CD14-positive monocyte (primary cell): ENCODE measurements at regions not wholly inside any gene's neighbourhood (a gene's known extent, or its start where the extent isn't known, plus 50 kb on each side); places are given as distances from the start of the nearest gene placed in this dataset.

ENCODE experiments used
- DNase-seq, 3 donors: peaks; one replicate each; pipeline ENCODE4 v3.0.0-alpha.2; 2011 to 2022
- H2AFZ ChIP-seq: 2 replicates; pipeline ENCODE4 v1.6.0; 2012; ENCODE audit warnings: mild to moderate bottlenecking, low read depth, low read length, inconsistent platforms; ENCODE audit not compliant: insufficient read depth, poor library complexity, severe bottlenecking
- H3K27ac ChIP-seq, 2 donors: 1 replicate in 1 of 2; 2 replicates in 1 of 2; pipeline ENCODE4 v1.5.1; 2012 to 2013; ENCODE audit warnings: low read length in 2 of 2, control low read depth in 1 of 2, inconsistent platforms in 1 of 2, low read depth in 1 of 2, mild to moderate bottlenecking in 1 of 2
- H3K27me3 ChIP-seq, 2 donors: one replicate each; pipeline versions ENCODE4 v1.6.0 to v1.6.1; 2011 to 2013; ENCODE audit warnings: low read length in 2 of 2; ENCODE audit not compliant: control insufficient read depth in 2 of 2, insufficient read depth in 2 of 2
- H3K36me3 ChIP-seq, 2 donors: replicated peaks in 1 of 2; 1 replicate in 1 of 2; 2 replicates in 1 of 2; pipeline versions ENCODE4 v1.5.1 to v1.6.1; 2012 to 2013; ENCODE audit warnings: low read length in 2 of 2, control low read depth in 1 of 2, inconsistent platforms in 1 of 2, mild to moderate bottlenecking in 1 of 2; ENCODE audit not compliant: insufficient read depth in 2 of 2, control insufficient read depth in 1 of 2
- H3K4me1 ChIP-seq, 2 donors: 1 replicate in 1 of 2; 2 replicates in 1 of 2; pipeline versions ENCODE4 v1.5.1 to v1.6.1; 2012 to 2013; ENCODE audit warnings: low read length in 2 of 2, control low read depth in 1 of 2, inconsistent platforms in 1 of 2, mild to moderate bottlenecking in 1 of 2, moderate library complexity in 1 of 2; ENCODE audit not compliant: insufficient read depth in 2 of 2, control insufficient read depth in 1 of 2
- H3K4me2 ChIP-seq: replicated peaks from 2 replicates; pipeline ENCODE3; 2012; ENCODE audit warnings: low read length, moderate library complexity, mild to moderate bottlenecking; ENCODE audit not compliant: poor library complexity, severe bottlenecking; ENCODE audit errors: extremely low read depth
- H3K4me3 ChIP-seq, 3 experiments: fragments of 200-600 bp in 1 of 3; sonication (generic) in 1 of 3; replicated peaks in 1 of 3; 1 replicate in 2 of 3; 2 replicates in 1 of 3; pipeline ENCODE4 v1.5.1; 2011 to 2013; ENCODE audit warnings: low read length in 3 of 3, mild to moderate bottlenecking in 3 of 3, control low read depth in 2 of 3, low read depth in 2 of 3, inconsistent platforms in 1 of 3, moderate library complexity in 1 of 3
- H3K79me2 ChIP-seq: 2 replicates; pipeline ENCODE4 v1.6.0; 2012; ENCODE audit warnings: mild to moderate bottlenecking, control low read depth, inconsistent platforms, low read length, moderate library complexity; ENCODE audit not compliant: insufficient read depth
- H3K9ac ChIP-seq: 2 replicates; pipeline ENCODE4 v1.6.0; 2017; ENCODE audit warnings: low read length, mild to moderate bottlenecking; ENCODE audit not compliant: insufficient read depth, poor library complexity, severe bottlenecking
- H3K9me3 ChIP-seq, 2 donors: replicated peaks in 1 of 2; 1 replicate in 1 of 2; 2 replicates in 1 of 2; pipeline versions ENCODE4 v1.5.1 to v1.6.1; 2012 to 2013; ENCODE audit warnings: low read length in 2 of 2, control low read depth in 1 of 2; ENCODE audit not compliant: control insufficient read depth in 1 of 2, insufficient read depth in 1 of 2
- H4K20me1 ChIP-seq: 2 replicates; pipeline ENCODE4 v1.6.0; 2012; ENCODE audit warnings: mild to moderate bottlenecking, low read length, control low read depth, moderate library complexity; ENCODE audit not compliant: insufficient read depth
- H3K27ac Mint-ChIP-seq, 7 donors: one replicate each; pipeline ENCODE4 v1.8.0; 2020; ENCODE audit warnings: mild to moderate bottlenecking in 7 of 7, mixed read lengths in 7 of 7, moderate library complexity in 6 of 7, inconsistent platforms in 2 of 7
- H3K27me3 Mint-ChIP-seq, 3 donors: one replicate each; pipeline ENCODE4 v1.8.0; 2021 to 2022; ENCODE audit warnings: low read depth in 3 of 3, mild to moderate bottlenecking in 3 of 3, mixed read lengths in 3 of 3, moderate library complexity in 3 of 3, inconsistent platforms in 1 of 3
- H3K36me3 Mint-ChIP-seq, 2 donors: one replicate each; pipeline ENCODE4 v1.8.0; 2020; ENCODE audit warnings: mixed read lengths in 2 of 2, inconsistent platforms in 1 of 2, mild to moderate bottlenecking in 1 of 2
- H3K4me1 Mint-ChIP-seq: one replicate; pipeline ENCODE4 v1.8.0; 2020; ENCODE audit warnings: mild to moderate bottlenecking, mixed read lengths
- H3K4me3 Mint-ChIP-seq, 2 donors: one replicate each; pipeline ENCODE4 v1.8.0; 2020; ENCODE audit warnings: mild to moderate bottlenecking in 2 of 2, mixed read lengths in 2 of 2, moderate library complexity in 1 of 2
- H3K9me3 Mint-ChIP-seq, 7 donors: one replicate each; pipeline ENCODE4 v1.8.0; 2020 to 2022; ENCODE audit warnings: mixed read lengths in 7 of 7, mild to moderate bottlenecking in 6 of 7, moderate library complexity in 6 of 7, inconsistent platforms in 2 of 7
- WGBS: methylation state at CpG from one replicate; pipeline ENCODE4 v1.1.5; 2013; ENCODE audit warnings: missing lambda C conversion rate; ENCODE audit not compliant: insufficient coverage; 5-methylcytosine and 5-hydroxymethylcytosine counted together
- intact Hi-C, 2 donors: fragments of 100-400 bp; cut with micrococcal nuclease; formaldehyde crosslinking; loops; one replicate each; pipeline versions ENCODE4 v1.15.0 to v1.15.1; 2023
- TF ChIP-seq, protein P1 (sequence below): fragments of 200-600 bp; IDR thresholded peaks from one replicate; pipeline ENCODE4 v1.8.0; 2022; ENCODE audit warnings: antibody characterized with exemption, mild to moderate bottlenecking

DNA sequence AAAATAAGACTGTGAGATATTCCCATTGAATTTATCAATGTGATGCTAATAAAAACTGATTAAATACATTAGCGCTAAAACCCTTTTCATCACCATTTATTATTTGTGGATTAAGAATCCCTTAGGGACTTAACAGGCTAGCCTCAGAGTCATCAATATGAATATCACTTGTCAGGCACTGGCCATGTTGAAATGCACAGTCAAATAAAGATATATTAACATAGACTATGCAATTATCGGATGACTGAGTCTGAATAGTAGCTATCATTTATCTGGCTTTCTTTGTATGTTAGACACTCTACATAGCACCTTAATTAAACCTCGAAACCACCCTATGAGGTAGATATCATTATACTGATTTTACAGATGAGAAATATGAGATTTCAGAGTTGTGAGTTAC, 213.6 kb downstream of the RDH14 start:
- DNase-seq = no peak
- H3K4me3 ChIP-seq = no peak overlapping the region
- no peaks in the 10 kb centered on the region for H3K79me2 ChIP-seq
- no peaks in the 10 kb centered on the region for H3K4me1 ChIP-seq
- Mint-ChIP-seq H3K27me3 (peaks cover 0 to 2% (median 0%) of the 10 kb centered on the region in 3 donors), H3K27ac (no peak overlapping the region), H3K36me3 (no peaks in the 10 kb centered on the region), H3K4me3 (no peak overlapping the region), H3K9me3 (peaks cover 0 to 4% (median 3%) of the 10 kb centered on the region in 7 donors), H3K4me1 (no peaks in the 10 kb centered on the region)
- H3K9ac ChIP-seq = no peak overlapping the region
- intact Hi-C loops = no loop called here
- H3K27me3 ChIP-seq = no peaks in the 10 kb centered on the region
- TF ChIP-seq, protein P1, sequence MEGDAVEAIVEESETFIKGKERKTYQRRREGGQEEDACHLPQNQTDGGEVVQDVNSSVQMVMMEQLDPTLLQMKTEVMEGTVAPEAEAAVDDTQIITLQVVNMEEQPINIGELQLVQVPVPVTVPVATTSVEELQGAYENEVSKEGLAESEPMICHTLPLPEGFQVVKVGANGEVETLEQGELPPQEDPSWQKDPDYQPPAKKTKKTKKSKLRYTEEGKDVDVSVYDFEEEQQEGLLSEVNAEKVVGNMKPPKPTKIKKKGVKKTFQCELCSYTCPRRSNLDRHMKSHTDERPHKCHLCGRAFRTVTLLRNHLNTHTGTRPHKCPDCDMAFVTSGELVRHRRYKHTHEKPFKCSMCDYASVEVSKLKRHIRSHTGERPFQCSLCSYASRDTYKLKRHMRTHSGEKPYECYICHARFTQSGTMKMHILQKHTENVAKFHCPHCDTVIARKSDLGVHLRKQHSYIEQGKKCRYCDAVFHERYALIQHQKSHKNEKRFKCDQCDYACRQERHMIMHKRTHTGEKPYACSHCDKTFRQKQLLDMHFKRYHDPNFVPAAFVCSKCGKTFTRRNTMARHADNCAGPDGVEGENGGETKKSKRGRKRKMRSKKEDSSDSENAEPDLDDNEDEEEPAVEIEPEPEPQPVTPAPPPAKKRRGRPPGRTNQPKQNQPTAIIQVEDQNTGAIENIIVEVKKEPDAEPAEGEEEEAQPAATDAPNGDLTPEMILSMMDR = no peak
- no peaks in the 10 kb centered on the region for H4K20me1 ChIP-seq
- H3K36me3 ChIP-seq = no peaks in the 10 kb centered on the region
- no peak overlapping the region for H2AFZ ChIP-seq
- WGBS = no CpG with 5 or more reads among the region's 3 CpGs
- H3K4me2 ChIP-seq = no peak overlapping the region
- no peak overlapping the region for H3K27ac ChIP-seq
- H3K9me3 ChIP-seq = no peaks in the 10 kb centered on the region

DNA sequence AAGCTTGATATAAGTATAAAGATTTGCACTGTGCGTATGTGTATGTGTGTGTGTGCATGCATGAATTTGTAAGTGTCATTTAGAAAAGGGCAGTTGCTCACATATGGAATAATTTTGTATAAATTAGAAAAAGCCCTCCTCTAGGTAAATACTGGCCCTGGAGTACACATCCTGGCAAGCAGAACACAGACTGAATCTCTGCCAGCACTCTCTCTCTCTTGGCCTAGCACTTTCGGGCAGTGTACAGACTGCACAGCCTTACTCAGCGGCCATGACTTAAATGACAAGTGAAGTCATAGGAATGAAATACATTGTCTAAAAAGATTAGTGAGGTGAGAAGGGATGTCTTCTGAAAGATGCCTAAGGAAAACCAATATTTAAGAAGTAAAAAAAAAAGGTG, 214.1 kb downstream of the RDH14 start:
- no peaks in the 10 kb centered on the region for H3K4me1 ChIP-seq
- Mint-ChIP-seq H3K36me3 (no peaks in the 10 kb centered on the region), H3K27ac (no peak overlapping the region), H3K4me1 (no peaks in the 10 kb centered on the region), H3K4me3 (no peak overlapping the region), H3K9me3 (peaks cover 0 to 4% (median 3%) of the 10 kb centered on the region in 7 donors), H3K27me3 (peaks cover 0 to 2% (median 0%) of the 10 kb centered on the region in 3 donors)
- no peaks in the 10 kb centered on the region for H4K20me1 ChIP-seq
- intact Hi-C loops = no loop called here
- TF ChIP-seq, protein P1 = no peak
- no peaks in the 10 kb centered on the region for H3K27me3 ChIP-seq
- H3K4me2 ChIP-seq = no peak overlapping the region
- no peak overlapping the region for H3K4me3 ChIP-seq
- H2AFZ ChIP-seq = no peak overlapping the region
- no peaks in the 10 kb centered on the region for H3K36me3 ChIP-seq
- no peak overlapping the region for H3K27ac ChIP-seq
- no CpG with 5 or more reads among the region's 3 CpGs for WGBS
- no peak overlapping the region for H3K9ac ChIP-seq
- no peaks in the 10 kb centered on the region for H3K9me3 ChIP-seq
- DNase-seq = no peak
- H3K79me2 ChIP-seq = no peaks in the 10 kb centered on the region
